Hypothalamus (tissue), 51 donors: ENCODE measurements at regions not wholly inside any gene's neighbourhood (a gene's known extent, or its start where the extent isn't known, plus 50 kb on each side); places are given as distances from the start of the nearest gene placed in this dataset.

Experiments
- DNase-seq, 51 donors: peaks; one replicate each; lab custom pipeline; 2025; lab: John Stamatoyannopoulos, UW

DNA sequence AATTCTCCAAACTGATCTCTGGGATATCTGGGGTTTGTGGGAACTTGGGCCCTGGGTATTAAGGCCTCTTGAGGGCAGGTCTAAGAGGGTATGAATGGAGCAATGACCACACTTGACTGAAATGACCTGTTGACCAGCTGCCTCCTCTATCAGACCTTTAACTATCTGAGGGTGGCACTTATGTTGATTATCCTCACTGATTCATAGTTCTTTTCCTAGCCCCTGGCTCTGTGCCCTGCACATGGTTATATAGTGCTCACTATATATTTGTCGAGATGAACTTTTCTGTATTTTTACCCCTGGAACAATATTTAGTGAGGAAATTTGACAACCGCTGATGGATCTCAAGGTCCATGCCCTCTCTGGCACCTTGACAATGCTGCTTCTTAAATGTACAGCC, 305.5 kb upstream of the PLET1 start:
- DNase-seq, result no peak

- no peak for DNase-seq
Measured at GRCh38 chr11:112570333-112570732, 309.7 kb upstream of the PLET1 start.

DNA sequence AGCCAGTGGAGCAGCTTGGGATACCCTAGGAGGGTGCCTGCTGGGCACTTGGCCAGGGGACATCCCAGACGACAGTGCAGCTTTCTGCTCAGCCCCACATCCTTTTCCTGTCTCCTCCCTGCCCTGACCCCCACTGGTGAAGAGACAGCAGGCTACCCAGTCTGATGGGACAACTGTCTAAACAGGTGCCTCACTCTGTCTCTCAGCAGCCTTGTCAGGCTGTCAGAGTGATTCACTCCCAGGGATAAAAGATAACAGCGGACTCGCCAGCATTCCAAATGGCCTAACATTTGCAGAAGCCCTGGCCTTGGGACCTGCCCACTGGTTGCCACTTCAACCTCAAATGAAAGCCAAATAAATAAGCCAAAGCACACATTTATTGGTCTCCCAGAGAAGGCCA, 318.6 kb upstream of the PLET1 start:
- DNase-seq, result no peak

GRCh38 chr11:112580864-112581263, 320.2 kb upstream of the PLET1 start:
- DNase-seq, result no peak

DNA sequence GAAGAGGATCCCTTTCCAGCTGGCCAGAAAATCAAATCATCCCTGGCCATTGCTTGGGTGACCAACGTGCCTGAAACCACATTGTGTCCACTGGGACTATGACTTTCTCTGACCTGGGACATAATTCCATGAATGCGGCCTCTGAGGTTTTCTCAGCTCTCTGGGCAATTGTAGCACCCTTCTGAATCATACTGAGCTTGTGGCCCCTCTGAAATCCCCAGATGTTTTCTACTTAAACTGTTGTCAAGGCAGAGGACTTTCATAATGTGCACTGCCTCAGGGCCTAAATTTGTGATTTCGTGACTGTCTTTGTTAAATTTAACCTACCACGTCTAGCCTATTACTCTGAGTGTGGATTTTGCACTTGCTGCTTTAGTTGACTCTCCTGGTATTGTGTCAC, 321.1 kb upstream of the PLET1 start:
- DNase-seq, result no peak

DNA sequence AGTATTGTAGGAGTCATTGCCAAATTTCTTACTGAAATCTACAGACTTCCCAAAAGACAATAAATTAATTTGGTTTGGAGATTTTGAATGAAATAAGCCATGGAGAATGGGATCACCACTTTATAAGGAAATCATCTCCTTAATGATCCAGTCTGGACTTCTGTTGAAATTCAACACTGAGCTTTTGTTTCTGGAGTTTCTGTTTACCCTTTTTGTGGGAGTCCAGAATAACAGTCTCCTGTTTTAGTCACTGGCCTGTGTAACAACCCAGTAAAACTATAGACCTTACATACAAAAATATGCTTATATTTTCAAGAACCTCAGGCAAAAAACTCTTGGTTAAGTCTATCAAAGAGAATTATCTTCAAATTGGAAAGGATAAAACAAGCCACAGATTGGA, 321.7 kb upstream of the PLET1 start:
- no peak for DNase-seq

- DNase-seq, result no peak
Measured at GRCh38 chr11:112583261-112583893, 322.7 kb upstream of the PLET1 start.

- DNase-seq, result no peak
Measured at GRCh38 chr11:112584672-112585071, 324.0 kb upstream of the PLET1 start.

GRCh38 chr11:112587664-112588063, 327.0 kb upstream of the PLET1 start:
- DNase-seq, result no peak

DNA sequence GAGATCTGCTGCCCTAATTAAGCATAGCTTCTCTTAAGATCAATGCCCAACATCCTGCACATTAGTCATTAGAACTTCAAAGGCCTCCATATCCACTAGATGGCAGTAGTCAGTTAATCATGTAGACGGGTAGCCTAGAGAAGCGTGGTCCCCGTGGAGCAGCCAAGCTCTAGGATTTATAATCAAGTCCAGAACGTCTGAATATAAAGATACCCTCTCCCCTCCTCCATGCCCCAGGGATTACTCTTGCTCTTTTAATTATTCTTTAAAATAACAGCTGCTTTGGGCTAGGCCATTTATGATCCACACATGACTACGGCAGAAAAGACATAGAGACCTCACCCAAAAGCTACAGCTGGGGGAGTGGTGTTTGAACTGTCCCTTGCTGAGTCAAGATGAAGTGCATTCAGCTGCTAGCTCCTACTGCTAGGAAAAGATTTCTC, 327.6 kb upstream of the PLET1 start:
- DNase-seq, result peak in 37 of 51 donors; percentile 3 to 84 (median 46)

DNA sequence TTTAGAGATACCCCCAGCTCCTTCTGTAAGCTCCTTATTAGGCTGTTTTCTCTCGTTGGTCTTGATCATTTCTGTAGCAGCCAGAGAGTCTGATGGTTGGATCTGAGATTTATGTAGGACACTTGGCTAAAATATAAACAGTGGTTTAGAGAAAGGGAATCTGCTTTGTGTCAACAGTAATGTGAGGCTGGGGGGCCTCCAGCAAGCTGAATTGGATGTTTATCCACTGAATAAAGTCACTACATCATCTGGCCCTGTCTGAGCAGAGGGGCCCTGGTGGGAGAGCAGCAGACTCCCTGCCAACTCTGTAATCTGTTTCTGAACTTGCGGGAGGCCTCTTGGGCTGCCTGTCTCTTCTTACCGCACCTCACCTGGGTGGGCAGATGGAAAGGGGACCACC, 328.5 kb upstream of the PLET1 start:
- no peak for DNase-seq

DNA sequence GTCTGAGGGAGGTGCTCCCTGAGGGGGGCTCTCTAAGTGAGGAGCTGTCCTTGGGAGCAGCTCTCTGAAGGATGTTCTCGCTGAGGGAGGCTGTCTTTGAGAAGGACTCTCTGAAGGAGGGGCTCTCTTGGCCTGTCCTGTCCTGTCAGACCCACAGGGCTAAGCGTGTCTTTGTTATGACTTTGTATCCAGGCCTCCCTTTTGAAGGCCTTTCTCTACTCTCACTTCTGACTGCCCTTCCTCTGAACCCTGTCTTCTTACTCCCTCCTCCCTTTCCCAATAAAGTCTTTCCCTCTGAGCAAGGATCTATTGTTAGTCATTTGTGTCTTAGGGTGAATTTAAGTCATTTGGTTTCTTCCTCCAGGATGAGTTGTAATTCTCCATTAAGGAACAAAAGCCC, 330.1 kb upstream of the PLET1 start:
- no peak for DNase-seq

DNA sequence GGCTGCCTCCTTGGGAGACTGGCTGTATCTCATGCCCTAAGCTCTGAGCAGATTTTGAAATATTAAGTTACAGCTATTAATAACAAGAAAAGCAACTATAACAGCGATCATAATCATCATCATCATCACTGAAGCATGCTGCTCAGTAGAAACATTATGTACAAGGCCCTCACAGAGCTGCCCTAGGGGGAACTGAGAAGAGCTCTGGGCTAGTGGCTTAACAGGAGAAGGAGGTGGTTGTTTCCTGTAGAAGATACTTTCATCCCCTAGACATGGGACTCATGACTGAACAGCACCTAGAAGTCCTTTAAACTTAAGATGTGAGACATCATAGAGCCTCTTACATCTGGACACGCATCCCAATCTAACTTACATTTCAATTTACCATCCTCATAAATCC, 332.8 kb upstream of the PLET1 start:
- DNase-seq, result no peak

DNA sequence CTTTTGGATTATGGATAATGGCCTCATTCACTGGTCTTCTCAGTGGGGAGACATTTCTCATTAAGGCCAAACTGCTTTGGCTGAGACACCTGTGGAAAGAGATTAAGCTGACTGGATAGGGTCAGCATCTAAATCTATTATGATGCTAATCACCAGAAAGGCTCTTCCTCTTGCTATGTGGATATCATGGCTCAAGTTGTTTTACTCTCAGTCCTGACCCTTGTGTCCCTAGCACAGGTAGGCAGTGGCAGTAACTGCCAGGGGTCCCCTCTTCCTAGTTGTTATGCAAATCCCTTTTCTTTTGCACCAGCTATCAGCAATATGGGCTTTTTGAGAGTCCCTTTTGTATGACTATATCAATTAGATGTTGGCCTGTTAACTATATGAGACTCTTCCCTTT, 335.7 kb upstream of the PLET1 start:
- no peak for DNase-seq

DNA sequence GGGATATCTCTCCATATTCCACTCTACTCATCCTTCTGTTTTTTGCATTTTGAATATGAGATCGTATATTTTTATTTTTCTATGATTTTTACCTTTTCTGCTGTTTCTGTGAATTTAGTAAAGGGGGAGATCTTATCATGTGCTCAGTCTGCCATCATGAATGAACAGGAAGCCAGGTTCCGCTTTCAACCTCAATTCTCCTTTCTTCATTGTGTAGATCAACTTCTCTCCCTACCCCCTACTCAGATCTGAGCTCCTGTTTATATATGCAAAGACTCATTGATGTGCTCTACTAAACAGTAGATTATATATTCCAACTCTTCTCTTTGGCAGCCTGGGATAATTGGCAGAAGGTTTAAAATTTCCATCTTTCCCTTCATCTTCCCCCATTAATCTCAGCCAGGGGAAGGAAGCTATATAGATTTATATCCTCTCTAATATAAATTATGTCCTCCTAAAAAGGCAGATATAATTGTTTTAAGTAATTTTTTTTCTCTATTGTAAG, 336.7 kb upstream of the PLET1 start:
- no peak for DNase-seq

GRCh38 chr11:112599265-112599664, 338.6 kb upstream of the PLET1 start:
- no peak for DNase-seq

DNA sequence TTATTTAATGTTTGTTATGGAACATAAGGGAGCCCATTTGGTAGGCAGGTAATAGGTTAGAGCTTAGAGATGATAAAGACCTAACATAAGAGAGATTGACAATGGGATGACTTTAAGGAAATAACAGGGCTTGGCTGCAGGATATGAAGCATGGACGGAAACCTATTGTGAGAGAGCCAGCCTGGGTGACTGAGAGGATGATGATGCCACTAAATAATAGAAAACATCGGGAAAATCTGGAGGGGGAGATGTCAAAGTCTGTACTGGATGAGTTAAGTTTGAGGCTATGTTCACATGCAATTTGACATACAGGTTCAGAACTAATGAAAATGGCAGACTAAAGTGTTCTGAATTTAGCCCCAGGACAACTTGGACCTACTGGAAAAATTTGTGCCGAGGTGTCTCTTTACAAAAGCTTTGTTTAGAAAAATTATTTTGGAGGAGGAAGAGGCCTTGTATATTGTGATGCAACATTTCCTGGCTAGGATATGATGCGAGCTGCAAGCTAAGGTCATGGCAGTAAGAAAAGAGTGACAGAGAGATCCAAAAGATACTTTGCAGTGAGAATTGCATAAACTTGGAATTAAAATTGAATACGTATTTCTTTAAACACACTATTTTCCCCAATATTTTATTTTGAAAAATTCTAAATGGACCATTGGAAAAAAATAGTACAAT, 339.3 kb upstream of the PLET1 start:
- no peak for DNase-seq

DNA sequence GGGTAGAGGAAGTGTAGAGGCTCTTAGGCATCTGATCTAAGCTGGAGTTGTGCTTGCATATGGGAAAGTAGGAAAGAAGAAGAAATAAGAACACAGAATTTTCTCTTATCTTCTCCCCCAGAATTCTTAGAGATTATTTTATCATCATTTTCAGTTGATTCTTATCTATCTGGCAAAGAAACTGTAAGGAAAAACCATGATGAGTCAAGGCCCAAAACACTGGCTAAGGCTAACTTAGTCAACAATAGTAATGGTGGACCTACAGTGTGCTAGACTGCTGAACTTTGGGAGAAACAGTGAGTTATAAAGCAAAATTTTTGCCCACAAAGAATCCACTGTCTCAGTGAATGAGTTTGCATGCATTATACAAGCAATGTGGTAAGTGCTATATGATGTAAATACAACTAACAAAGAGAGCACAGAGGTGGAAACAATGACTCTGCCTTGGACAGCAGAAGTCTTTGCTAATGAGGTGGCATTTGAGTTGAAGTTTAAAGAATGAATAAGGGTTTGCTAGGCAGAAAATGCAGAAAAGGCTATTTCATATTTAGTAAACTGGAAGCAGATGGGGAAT, 344.5 kb upstream of the PLET1 start:
- DNase-seq, result peak in 2 of 51 donors; percentile 19 to 28

GRCh38 chr11:112606656-112607055, 346.0 kb upstream of the PLET1 start:
- DNase-seq, result no peak

- no peak for DNase-seq
Measured at GRCh38 chr11:112608509-112608908, 347.8 kb upstream of the PLET1 start.

DNA sequence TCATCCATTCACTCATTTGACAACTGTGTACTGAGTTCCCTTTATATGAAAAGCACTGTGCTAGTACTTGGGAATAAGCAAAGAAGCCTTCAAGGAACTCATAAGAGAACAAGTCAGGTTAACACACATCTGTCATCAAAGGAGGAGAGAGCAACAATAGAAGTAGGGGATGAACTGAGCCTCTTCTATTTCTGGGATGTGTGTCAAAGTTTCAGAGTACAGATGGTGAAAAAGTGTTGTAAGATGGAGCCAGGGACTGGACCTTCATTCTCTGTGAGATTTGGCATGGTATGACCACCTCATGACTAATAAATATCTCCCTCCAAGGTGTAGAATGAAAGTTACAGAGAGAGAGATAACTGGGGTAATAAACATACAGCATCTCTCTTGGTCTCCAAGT, 349.8 kb upstream of the PLET1 start:
- no peak for DNase-seq
